Suprapubic skin (tissue), 4 donors: ENCODE measurements at regions not wholly inside any gene's neighbourhood (a gene's known extent, or its start where the extent isn't known, plus 50 kb on each side); places are given as distances from the start of the nearest gene placed in this dataset.

Experiments used
- CTCF ChIP-seq, 2 donors: fragments of 200-600 bp in 1 of 2; fragments of 450-650 bp in 1 of 2; sonication (generic) in 1 of 2; IDR thresholded peaks; one replicate each; pipeline ENCODE4 v1.5.1; 2016 to 2019; ENCODE audit warnings: antibody characterized with exemption in 2 of 2, mild to moderate bottlenecking in 1 of 2, moderate library complexity in 1 of 2
- EP300 ChIP-seq: sonication (generic); formaldehyde crosslinking; IDR thresholded peaks from one replicate; pipeline ENCODE4 v1.6.1; 2017; ENCODE audit warnings: antibody characterized with exemption
- POLR2A ChIP-seq, 2 donors: fragments of 450-650 bp; IDR thresholded peaks; one replicate each; pipeline ENCODE4 v1.6.1; 2017; ENCODE audit warnings: antibody characterized with exemption in 2 of 2, mild to moderate bottlenecking in 2 of 2, moderate library complexity in 2 of 2
- POLR2AphosphoS5 ChIP-seq, 3 donors: sonication (generic); formaldehyde crosslinking; IDR thresholded peaks; one replicate each; pipeline ENCODE4 v1.6.1; 2017; ENCODE audit warnings: antibody characterized with exemption in 3 of 3

GRCh38 chr9:6098431-6098830, 83.0 kb upstream of the RANBP6 start:
- TF ChIP-seq CTCF (IDR thresholded peaks at IDR 0.05) (no peak), POLR2AphosphoS5 (IDR thresholded peaks at IDR 0.05) (no peak), POLR2A (IDR thresholded peaks at IDR 0.05) (no peak), EP300 (no peak)
